ENCODE measurements at regions not wholly inside any gene's neighbourhood (a gene's known extent, or its start where the extent isn't known, plus 50 kb on each side); places are given as distances from the start of the nearest gene placed in this dataset.

DNA sequence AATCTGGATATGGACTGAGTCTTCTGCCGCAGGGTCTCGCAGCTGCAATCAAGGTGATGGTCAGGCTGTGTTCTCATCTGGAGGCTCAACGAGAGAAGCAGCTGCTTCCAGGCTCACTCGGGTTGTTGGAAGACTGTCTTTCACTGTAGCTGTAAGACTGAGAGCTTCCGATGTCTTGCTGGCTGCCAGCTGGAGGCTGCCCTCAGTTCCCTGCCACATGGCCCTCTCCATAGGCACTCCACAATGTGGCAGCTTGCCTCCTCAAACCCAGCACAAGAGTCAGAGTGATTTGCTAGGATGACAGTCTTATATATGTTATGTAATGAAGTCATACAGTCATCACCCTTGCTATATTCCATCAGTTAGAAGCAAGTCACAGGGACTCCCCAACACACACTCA is 290.5 kb upstream of the CDYL start:
- H3K9me3 ChIP-seq (replicated peaks in 1 of 2; ENCODE audit: control insufficient read depth in 2 of 2, insufficient read depth in 1 of 2, low read depth in 1 of 2, low read length in 2 of 2) = peaks cover 0 to 13% of the 10 kb centered on the region in 2 donors
- no peak overlapping the region for H3K27ac ChIP-seq (replicated peaks; ENCODE audit: low read length)
- H3K27me3 ChIP-seq (ENCODE audit: control insufficient read depth in 3 of 3, insufficient read depth in 3 of 3, low read depth in 1 of 3, low read length in 3 of 3) = no peaks in the 10 kb centered on the region
- H3K4me1 ChIP-seq (ENCODE audit: control insufficient read depth in 2 of 2, insufficient read depth in 1 of 2, low read depth in 1 of 2, low read length in 2 of 2) = peaks cover 0 to 4% of the 10 kb centered on the region in 2 donors
- H3K36me3 ChIP-seq (replicated peaks in 1 of 2; ENCODE audit: control insufficient read depth in 2 of 2, insufficient read depth in 2 of 2, low read length in 2 of 2) = no peaks in the 10 kb centered on the region
- H2AFZ ChIP-seq (ENCODE audit: low read length) = no peak overlapping the region
- no peak overlapping the region for H3K14ac ChIP-seq (ENCODE audit: low read length)
- no peak overlapping the region for H3K4me3 ChIP-seq (ENCODE audit: low read length in 2 of 2)
- no peak overlapping the region for H3K4ac ChIP-seq (ENCODE audit: low read length)
- no peak overlapping the region for H2BK120ac ChIP-seq (ENCODE audit: low read depth, low read length)
- no peaks in the 10 kb centered on the region for H3K79me1 ChIP-seq (ENCODE audit: low read depth, low read length)
- H4K91ac ChIP-seq (ENCODE audit: low read depth, low read length, poor library complexity) = no peak overlapping the region
- no peak overlapping the region for H2AK5ac ChIP-seq (ENCODE audit: low read depth, low read length)
- H2BK12ac ChIP-seq (ENCODE audit: low read length) = no peak overlapping the region
- no CpG with 5 or more reads among the region's 5 CpGs for WGBS, 2 donors (ENCODE audit: extremely low coverage in 2 of 2, insufficient read length in 2 of 2, insufficient replicate concordance in 1 of 2)
- no peak overlapping the region for H2BK15ac ChIP-seq (ENCODE audit: low read length)
- H3K23ac ChIP-seq (ENCODE audit: low read depth, low read length, poor library complexity) = no peak overlapping the region
- no peak for DNase-seq (ENCODE audit: low spot score)
- no peak overlapping the region for H2BK5ac ChIP-seq (ENCODE audit: low read length)
- no peak overlapping the region for H3K18ac ChIP-seq (ENCODE audit: low read length)
- H3K4me2 ChIP-seq (ENCODE audit: insufficient read depth, low read length, poor library complexity, severe bottlenecking) = no peak overlapping the region
- no peak overlapping the region for H3K9ac ChIP-seq (ENCODE audit: low read depth, low read length, poor library complexity)
- no peak overlapping the region for H4K8ac ChIP-seq (ENCODE audit: low read depth, low read length)

DNA sequence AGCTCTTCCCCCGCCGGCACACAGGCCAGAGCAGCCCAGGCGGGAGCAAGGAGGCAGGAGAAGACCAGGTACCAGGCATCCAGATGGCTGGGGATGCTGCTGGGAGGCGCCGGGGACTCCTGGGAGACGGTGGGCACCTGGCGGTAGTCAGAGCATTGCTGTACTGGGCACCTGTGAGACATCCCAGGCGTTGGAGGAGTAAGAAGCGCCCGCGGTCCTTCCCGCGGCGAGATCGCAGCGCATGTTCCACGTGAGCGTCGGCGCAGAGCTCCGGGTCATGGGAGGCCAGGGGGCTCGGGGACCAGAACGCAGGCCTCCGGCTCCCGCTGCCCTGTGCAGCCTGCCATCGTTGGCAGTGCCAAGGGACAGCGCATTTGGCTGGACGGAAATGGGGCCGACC is 293.7 kb upstream of the CDYL start:
- H3K9me3 ChIP-seq (replicated peaks in 1 of 2; ENCODE audit: control insufficient read depth in 2 of 2, insufficient read depth in 1 of 2, low read depth in 1 of 2, low read length in 2 of 2) = peaks cover 0 to 6% of the 10 kb centered on the region in 2 donors
- H3K79me1 ChIP-seq (ENCODE audit: low read depth, low read length) = no peaks in the 10 kb centered on the region
- no peaks in the 10 kb centered on the region for H3K36me3 ChIP-seq (replicated peaks in 1 of 2; ENCODE audit: control insufficient read depth in 2 of 2, insufficient read depth in 2 of 2, low read length in 2 of 2)
- H3K27ac ChIP-seq (replicated peaks; ENCODE audit: low read length) = no peak overlapping the region
- peak overlapping the region; percentile 11 for H3K18ac ChIP-seq (ENCODE audit: low read length)
- no peak overlapping the region for H2BK120ac ChIP-seq (ENCODE audit: low read depth, low read length)
- H3K4me2 ChIP-seq (ENCODE audit: insufficient read depth, low read length, poor library complexity, severe bottlenecking) = no peak overlapping the region
- no peak overlapping the region for H2AFZ ChIP-seq (ENCODE audit: low read length)
- no peaks in the 10 kb centered on the region for H3K27me3 ChIP-seq (ENCODE audit: control insufficient read depth in 3 of 3, insufficient read depth in 3 of 3, low read depth in 1 of 3, low read length in 3 of 3)
- H3K9ac ChIP-seq (ENCODE audit: low read depth, low read length, poor library complexity) = no peak overlapping the region
- H2BK12ac ChIP-seq (ENCODE audit: low read length) = no peak overlapping the region
- DNase-seq (ENCODE audit: low spot score) = no peak
- no peak overlapping the region for H3K4ac ChIP-seq (ENCODE audit: low read length)
- no peak overlapping the region for H3K14ac ChIP-seq (ENCODE audit: low read length)
- H3K4me1 ChIP-seq (ENCODE audit: control insufficient read depth in 2 of 2, insufficient read depth in 1 of 2, low read depth in 1 of 2, low read length in 2 of 2) = peaks cover 0 to 4% of the 10 kb centered on the region in 2 donors
- H3K23ac ChIP-seq (ENCODE audit: low read depth, low read length, poor library complexity) = no peak overlapping the region
- no peak overlapping the region for H4K8ac ChIP-seq (ENCODE audit: low read depth, low read length)
- H3K4me3 ChIP-seq (ENCODE audit: low read length in 2 of 2) = no peak overlapping the region
- no peak overlapping the region for H2BK15ac ChIP-seq (ENCODE audit: low read length)
- no CpG with 5 or more reads among the region's 29 CpGs for WGBS, 2 donors (ENCODE audit: extremely low coverage in 2 of 2, insufficient read length in 2 of 2, insufficient replicate concordance in 1 of 2)
- no peak overlapping the region for H2AK5ac ChIP-seq (ENCODE audit: low read depth, low read length)
- H2BK5ac ChIP-seq (ENCODE audit: low read length) = no peak overlapping the region
- no peak overlapping the region for H4K91ac ChIP-seq (ENCODE audit: low read depth, low read length, poor library complexity)

DNA sequence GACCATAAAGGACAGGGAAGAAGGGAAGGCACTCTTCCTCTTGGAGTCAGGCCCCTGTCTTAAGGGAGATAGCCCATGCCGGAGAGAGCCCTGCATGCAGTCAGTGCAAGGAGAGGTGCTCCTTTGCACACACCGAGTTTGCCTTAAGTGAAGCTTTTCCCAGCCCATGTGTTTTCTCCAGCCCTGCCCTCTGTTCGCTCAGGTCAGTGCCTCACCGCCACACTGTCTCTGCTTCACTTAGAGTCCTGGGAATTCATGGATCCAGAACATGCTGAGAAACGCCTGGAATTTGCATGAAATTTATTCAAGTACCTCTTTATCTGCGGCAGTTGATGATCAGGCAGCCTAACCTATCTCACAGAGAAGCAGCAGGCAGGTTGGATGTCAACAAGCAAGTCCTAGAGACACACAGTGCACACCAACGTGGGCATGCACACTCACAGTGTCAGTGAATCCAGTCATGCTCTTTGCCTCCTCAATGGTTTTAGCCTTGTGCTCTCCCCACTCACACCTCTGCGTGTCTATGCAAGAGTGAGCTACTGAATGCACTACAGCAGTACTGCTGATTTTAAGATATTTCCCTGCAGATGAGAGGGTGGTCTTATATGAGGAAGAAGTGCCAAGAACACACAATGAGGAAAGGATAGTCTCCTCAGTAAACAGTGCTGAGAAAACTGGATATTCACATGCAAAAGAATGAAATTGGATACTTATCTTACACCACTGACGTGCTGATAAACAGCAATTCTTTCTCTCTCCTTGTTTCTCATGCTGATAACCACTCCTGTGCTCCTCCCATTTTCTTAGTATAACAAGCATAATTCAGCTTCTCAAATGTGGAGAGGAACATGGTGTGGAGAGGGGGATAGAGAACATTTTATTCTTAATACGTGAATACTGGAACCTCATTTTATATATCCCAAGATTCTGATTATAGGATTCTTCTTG is 295.1 kb upstream of the CDYL start:
- H2AK5ac ChIP-seq (ENCODE audit: low read depth, low read length) = no peak overlapping the region
- H2BK12ac ChIP-seq (ENCODE audit: low read length) = no peak overlapping the region
- peaks cover 0 to 4% of the 10 kb centered on the region in 2 donors for H3K4me1 ChIP-seq (ENCODE audit: control insufficient read depth in 2 of 2, insufficient read depth in 1 of 2, low read depth in 1 of 2, low read length in 2 of 2)
- no CpG with 5 or more reads among the region's 10 CpGs for WGBS, 2 donors (ENCODE audit: extremely low coverage in 2 of 2, insufficient read length in 2 of 2, insufficient replicate concordance in 1 of 2)
- DNase-seq (ENCODE audit: low spot score) = no peak
- H3K4me2 ChIP-seq (ENCODE audit: insufficient read depth, low read length, poor library complexity, severe bottlenecking) = no peak overlapping the region
- no peak overlapping the region for H2BK15ac ChIP-seq (ENCODE audit: low read length)
- H3K79me1 ChIP-seq (ENCODE audit: low read depth, low read length) = no peaks in the 10 kb centered on the region
- no peak overlapping the region for H3K14ac ChIP-seq (ENCODE audit: low read length)
- peaks cover 0 to 3% of the 10 kb centered on the region in 2 donors for H3K9me3 ChIP-seq (replicated peaks in 1 of 2; ENCODE audit: control insufficient read depth in 2 of 2, insufficient read depth in 1 of 2, low read depth in 1 of 2, low read length in 2 of 2)
- H3K9ac ChIP-seq (ENCODE audit: low read depth, low read length, poor library complexity) = no peak overlapping the region
- no peak overlapping the region for H2BK5ac ChIP-seq (ENCODE audit: low read length)
- H3K36me3 ChIP-seq (replicated peaks in 1 of 2; ENCODE audit: control insufficient read depth in 2 of 2, insufficient read depth in 2 of 2, low read length in 2 of 2) = no peaks in the 10 kb centered on the region
- no peak overlapping the region for H2AFZ ChIP-seq (ENCODE audit: low read length)
- no peak overlapping the region for H4K8ac ChIP-seq (ENCODE audit: low read depth, low read length)
- H4K91ac ChIP-seq (ENCODE audit: low read depth, low read length, poor library complexity) = no peak overlapping the region
- H3K23ac ChIP-seq (ENCODE audit: low read depth, low read length, poor library complexity) = no peak overlapping the region
- no peak overlapping the region for H3K27ac ChIP-seq (replicated peaks; ENCODE audit: low read length)
- H3K18ac ChIP-seq (ENCODE audit: low read length) = no peak overlapping the region
- H3K4ac ChIP-seq (ENCODE audit: low read length) = no peak overlapping the region
- no peak overlapping the region for H3K4me3 ChIP-seq (ENCODE audit: low read length in 2 of 2)
- no peak overlapping the region for H2BK120ac ChIP-seq (ENCODE audit: low read depth, low read length)
- no peaks in the 10 kb centered on the region for H3K27me3 ChIP-seq (ENCODE audit: control insufficient read depth in 3 of 3, insufficient read depth in 3 of 3, low read depth in 1 of 3, low read length in 3 of 3)

DNA sequence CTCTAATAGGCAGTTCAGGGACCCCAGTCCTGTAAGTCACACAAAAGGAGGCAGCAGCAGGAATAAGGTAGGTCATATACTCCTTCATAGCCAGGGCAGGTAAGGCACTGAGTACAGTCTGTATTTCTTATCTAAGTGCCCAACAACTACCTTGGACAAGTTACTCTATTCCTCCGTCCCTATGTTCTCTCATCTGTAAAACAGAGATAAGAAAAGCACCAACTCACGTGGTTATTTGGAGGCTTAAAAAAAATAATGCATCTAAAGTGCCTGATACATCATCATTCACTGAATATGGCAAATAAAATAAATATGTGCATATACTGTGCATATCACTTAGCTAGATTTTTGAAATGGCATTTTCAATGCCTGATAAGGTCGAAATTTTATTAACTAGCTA is 298.1 kb upstream of the CDYL start:
- peaks cover 0 to 4% of the 10 kb centered on the region in 2 donors for H3K4me1 ChIP-seq (ENCODE audit: control insufficient read depth in 2 of 2, insufficient read depth in 1 of 2, low read depth in 1 of 2, low read length in 2 of 2)
- H3K23ac ChIP-seq (ENCODE audit: low read depth, low read length, poor library complexity) = no peak overlapping the region
- H3K14ac ChIP-seq (ENCODE audit: low read length) = no peak overlapping the region
- H3K79me1 ChIP-seq (ENCODE audit: low read depth, low read length) = no peaks in the 10 kb centered on the region
- H2BK12ac ChIP-seq (ENCODE audit: low read length) = no peak overlapping the region
- no peaks in the 10 kb centered on the region for H3K36me3 ChIP-seq (replicated peaks in 1 of 2; ENCODE audit: control insufficient read depth in 2 of 2, insufficient read depth in 2 of 2, low read length in 2 of 2)
- no peak overlapping the region for H3K27ac ChIP-seq (replicated peaks; ENCODE audit: low read length)
- DNase-seq (ENCODE audit: low spot score) = no peak
- no peaks in the 10 kb centered on the region for H3K9me3 ChIP-seq (replicated peaks in 1 of 2; ENCODE audit: control insufficient read depth in 2 of 2, insufficient read depth in 1 of 2, low read depth in 1 of 2, low read length in 2 of 2)
- no peak overlapping the region for H3K9ac ChIP-seq (ENCODE audit: low read depth, low read length, poor library complexity)
- H3K4ac ChIP-seq (ENCODE audit: low read length) = no peak overlapping the region
- H2AK5ac ChIP-seq (ENCODE audit: low read depth, low read length) = no peak overlapping the region
- H4K91ac ChIP-seq (ENCODE audit: low read depth, low read length, poor library complexity) = no peak overlapping the region
- H2BK15ac ChIP-seq (ENCODE audit: low read length) = no peak overlapping the region
- WGBS, 2 donors (ENCODE audit: extremely low coverage in 2 of 2, insufficient read length in 2 of 2, insufficient replicate concordance in 1 of 2) = no CpG with 5 or more reads among the region's 3 CpGs
- no peak overlapping the region for H3K18ac ChIP-seq (ENCODE audit: low read length)
- no peak overlapping the region for H2BK5ac ChIP-seq (ENCODE audit: low read length)
- H3K27me3 ChIP-seq (ENCODE audit: control insufficient read depth in 3 of 3, insufficient read depth in 3 of 3, low read depth in 1 of 3, low read length in 3 of 3) = no peaks in the 10 kb centered on the region
- H4K8ac ChIP-seq (ENCODE audit: low read depth, low read length) = no peak overlapping the region
- H2BK120ac ChIP-seq (ENCODE audit: low read depth, low read length) = no peak overlapping the region
- no peak overlapping the region for H3K4me2 ChIP-seq (ENCODE audit: insufficient read depth, low read length, poor library complexity, severe bottlenecking)
- H3K4me3 ChIP-seq (ENCODE audit: low read length in 2 of 2) = no peak overlapping the region
- H2AFZ ChIP-seq (ENCODE audit: low read length) = no peak overlapping the region

Data from neuronal stem cell (in vitro differentiated cells).